OCI-LY3 (cell line): ENCODE measurements at regions not wholly inside any gene's neighbourhood (a gene's known extent, or its start where the extent isn't known, plus 50 kb on each side); places are given as distances from the start of the nearest gene placed in this dataset.

Experiments used
- H2AFZ ChIP-seq: fragments of 200-600, 300-600 bp; shearing (Covaris generic); 2 replicates; pipeline ENCODE4 v1.6.0; 2014; ENCODE audit warnings: antibody characterized with exemption, low read depth, low read length
- H3K27ac ChIP-seq: fragments of 200-600, 300-600 bp; sonication (generic); 2 replicates; pipeline ENCODE4 v1.5.1; 2014; ENCODE audit warnings: mild to moderate bottlenecking, low read length, moderate library complexity, mixed read lengths
- H3K27me3 ChIP-seq: fragments of 200-600, 300-600 bp; sonication (generic); 2 replicates; pipeline ENCODE4 v1.6.1; 2014; ENCODE audit warnings: low read depth, low read length, mixed read lengths
- H3K36me3 ChIP-seq: fragments of 200-600, 300-600 bp; sonication (generic); replicated peaks from 2 replicates; pipeline ENCODE3; 2014; ENCODE audit warnings: low read depth, low read length, mixed read lengths
- H3K4me1 ChIP-seq: fragments of 300-600, 200-600 bp; sonication (generic); 2 replicates; pipeline ENCODE4 v1.6.1; 2014; ENCODE audit warnings: low read length, mixed read lengths
- H3K4me2 ChIP-seq: fragments of 200-600, 300-600 bp; sonication (generic); 2 replicates; pipeline ENCODE4 v1.6.1; 2014; ENCODE audit warnings: low read length, mixed read lengths
- H3K4me3 ChIP-seq: fragments of 300-600, 200-600 bp; sonication (generic); 2 replicates; pipeline ENCODE4 v1.5.1; 2014; ENCODE audit warnings: antibody characterized with exemption, mild to moderate bottlenecking, low read length, moderate library complexity
- H3K79me2 ChIP-seq: fragments of 300-600, 200-600 bp; shearing (Covaris generic); 2 replicates; pipeline ENCODE4 v1.6.1; 2014; ENCODE audit warnings: mild to moderate bottlenecking, low read length, mixed read lengths
- H3K9ac ChIP-seq: fragments of 300-600, 200-600 bp; shearing (Covaris generic); 2 replicates; pipeline ENCODE4 v1.6.0; 2014; ENCODE audit warnings: mild to moderate bottlenecking, low read length, moderate library complexity
- H3K9me3 ChIP-seq: fragments of 200-600, 300-600 bp; shearing (Covaris generic); 2 replicates; pipeline ENCODE4 v1.6.1; 2014; ENCODE audit warnings: low read length, mixed read lengths; ENCODE audit not compliant: insufficient read depth
- H4K20me1 ChIP-seq: fragments of 200-600, 300-600 bp; sonication (generic); 2 replicates; pipeline ENCODE4 v1.6.1; 2016; ENCODE audit warnings: low read length, mixed read lengths; ENCODE audit not compliant: insufficient read depth
- EZH2phosphoT487 ChIP-seq: fragments of 200-600 bp; shearing (Covaris generic); IDR thresholded peaks from 2 replicates; pipeline ENCODE4 v1.6.1; 2018; ENCODE audit warnings: antibody characterized with exemption, mixed run types, low read depth
- TF ChIP-seq, protein P1 (sequence below): fragments of 200-600, 300-600 bp; sonication (generic); IDR thresholded peaks from 2 replicates; pipeline ENCODE4 v1.5.1; 2014; ENCODE audit warnings: antibody characterized with exemption, low read length, low read depth

DNA sequence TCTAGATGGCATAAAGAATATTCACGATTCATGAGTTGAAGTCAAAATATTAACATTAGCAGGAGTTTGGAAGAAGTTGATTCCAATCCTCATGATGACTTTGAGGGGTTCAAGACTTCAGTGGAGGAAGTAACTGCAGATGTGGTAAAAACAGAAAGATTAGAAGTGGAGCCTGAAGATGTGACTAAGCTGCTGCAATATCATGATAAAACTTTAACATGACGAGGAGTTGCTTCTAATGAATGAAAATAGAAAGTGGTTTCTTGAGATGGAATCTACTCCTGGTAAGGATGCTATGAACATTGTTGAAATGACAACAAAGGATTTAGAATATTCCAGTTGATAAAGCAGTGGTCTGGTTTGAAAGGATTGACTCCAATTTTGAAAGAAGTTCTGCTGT lies 70.1 kb upstream of the TMLHE start:
- Histone ChIP-seq H3K9ac (no peak overlapping the region), H3K79me2 (no peaks in the 10 kb centered on the region), H3K9me3 (no peaks in the 10 kb centered on the region), H3K4me2 (no peak overlapping the region), H3K4me1 (no peaks in the 10 kb centered on the region), H2AFZ (no peak overlapping the region), H3K27me3 (no peaks in the 10 kb centered on the region), H3K4me3 (no peak overlapping the region), H4K20me1 (no peaks in the 10 kb centered on the region), H3K27ac (no peak overlapping the region), H3K36me3 (no peaks in the 10 kb centered on the region)
- TF ChIP-seq EZH2phosphoT487 = no peak
- TF ChIP-seq, protein P1, sequence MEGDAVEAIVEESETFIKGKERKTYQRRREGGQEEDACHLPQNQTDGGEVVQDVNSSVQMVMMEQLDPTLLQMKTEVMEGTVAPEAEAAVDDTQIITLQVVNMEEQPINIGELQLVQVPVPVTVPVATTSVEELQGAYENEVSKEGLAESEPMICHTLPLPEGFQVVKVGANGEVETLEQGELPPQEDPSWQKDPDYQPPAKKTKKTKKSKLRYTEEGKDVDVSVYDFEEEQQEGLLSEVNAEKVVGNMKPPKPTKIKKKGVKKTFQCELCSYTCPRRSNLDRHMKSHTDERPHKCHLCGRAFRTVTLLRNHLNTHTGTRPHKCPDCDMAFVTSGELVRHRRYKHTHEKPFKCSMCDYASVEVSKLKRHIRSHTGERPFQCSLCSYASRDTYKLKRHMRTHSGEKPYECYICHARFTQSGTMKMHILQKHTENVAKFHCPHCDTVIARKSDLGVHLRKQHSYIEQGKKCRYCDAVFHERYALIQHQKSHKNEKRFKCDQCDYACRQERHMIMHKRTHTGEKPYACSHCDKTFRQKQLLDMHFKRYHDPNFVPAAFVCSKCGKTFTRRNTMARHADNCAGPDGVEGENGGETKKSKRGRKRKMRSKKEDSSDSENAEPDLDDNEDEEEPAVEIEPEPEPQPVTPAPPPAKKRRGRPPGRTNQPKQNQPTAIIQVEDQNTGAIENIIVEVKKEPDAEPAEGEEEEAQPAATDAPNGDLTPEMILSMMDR = no peak

DNA sequence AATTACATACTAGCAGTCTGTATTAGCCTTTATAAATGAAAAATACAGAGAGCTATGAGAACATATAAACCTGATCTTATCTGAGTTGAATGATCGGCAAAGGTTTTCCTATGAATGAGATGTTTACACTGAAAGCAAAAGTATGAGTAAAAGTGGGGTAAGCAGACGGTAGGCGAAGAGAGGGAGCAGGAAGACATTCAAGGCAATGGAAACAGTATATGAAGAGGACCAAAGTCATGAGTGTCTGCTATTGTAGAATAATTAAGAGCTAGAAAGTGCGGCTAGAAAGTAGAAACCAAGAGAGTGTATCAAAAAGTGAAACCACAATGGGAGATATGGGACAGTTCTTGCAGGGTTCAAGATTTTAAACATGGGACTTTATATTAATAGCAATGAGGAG lies 67.0 kb upstream of the TMLHE start:
- Histone ChIP-seq H3K4me2 (no peak overlapping the region), H3K27me3 (no peaks in the 10 kb centered on the region), H3K79me2 (no peaks in the 10 kb centered on the region), H3K27ac (no peak overlapping the region), H3K36me3 (no peaks in the 10 kb centered on the region), H3K4me3 (no peak overlapping the region), H3K9ac (no peak overlapping the region), H3K4me1 (no peaks in the 10 kb centered on the region), H2AFZ (no peak overlapping the region), H4K20me1 (no peaks in the 10 kb centered on the region), H3K9me3 (no peaks in the 10 kb centered on the region)
- no peak for TF ChIP-seq EZH2phosphoT487
- TF ChIP-seq, protein P1 = no peak

DNA sequence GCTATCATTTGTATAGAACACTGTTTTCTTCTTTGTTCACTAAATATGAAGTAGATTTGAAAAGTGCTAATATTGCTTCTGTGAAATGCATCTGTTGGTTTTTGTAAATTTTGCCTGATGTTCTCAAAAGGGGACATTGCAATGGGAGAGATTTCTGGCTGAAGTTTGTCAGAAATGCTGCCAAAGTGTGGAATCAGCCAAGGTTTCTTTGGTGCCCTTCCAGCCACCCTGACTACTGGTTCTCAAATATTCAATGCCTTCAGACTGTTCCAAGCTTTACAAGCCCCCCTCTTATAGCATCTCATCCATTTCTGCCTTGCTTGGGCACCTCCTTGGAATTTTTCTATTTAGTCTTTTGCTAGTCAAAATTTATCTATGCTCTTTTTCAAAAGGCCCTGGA lies 60.6 kb upstream of the TMLHE start:
- H3K27me3 ChIP-seq = no peaks in the 10 kb centered on the region
- no peaks in the 10 kb centered on the region for H3K79me2 ChIP-seq
- no peak overlapping the region for H3K9ac ChIP-seq
- no peak overlapping the region for H3K4me3 ChIP-seq
- no peak overlapping the region for H2AFZ ChIP-seq
- no peak overlapping the region for H3K4me2 ChIP-seq
- TF ChIP-seq EZH2phosphoT487 = no peak
- TF ChIP-seq, protein P1 = no peak
- no peaks in the 10 kb centered on the region for H3K36me3 ChIP-seq
- H3K4me1 ChIP-seq = no peaks in the 10 kb centered on the region
- no peaks in the 10 kb centered on the region for H3K9me3 ChIP-seq
- H4K20me1 ChIP-seq = no peaks in the 10 kb centered on the region
- no peak overlapping the region for H3K27ac ChIP-seq

DNA sequence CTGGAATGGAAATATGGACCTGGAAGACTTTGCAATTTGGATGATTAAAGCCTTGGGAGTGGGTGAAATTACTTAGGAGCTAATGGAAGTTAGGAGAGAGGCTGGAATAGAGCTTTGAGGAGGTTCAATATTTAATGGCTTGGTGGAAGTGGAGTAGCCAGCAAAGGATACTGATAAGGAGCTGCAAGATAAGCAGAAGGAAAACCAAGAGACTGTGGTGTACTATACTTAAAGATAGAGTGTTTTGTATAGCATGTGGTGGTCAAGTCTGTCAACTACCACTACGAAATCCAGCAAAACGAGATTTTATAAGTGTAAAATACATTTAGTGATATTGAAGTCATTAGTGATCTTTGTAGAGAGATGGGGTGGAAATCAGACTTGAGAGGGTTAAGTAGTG lies 54.0 kb upstream of the TMLHE start:
- no peaks in the 10 kb centered on the region for H3K9me3 ChIP-seq
- H2AFZ ChIP-seq = no peak overlapping the region
- no peak overlapping the region for H3K4me3 ChIP-seq
- H3K79me2 ChIP-seq = no peaks in the 10 kb centered on the region
- no peaks in the 10 kb centered on the region for H4K20me1 ChIP-seq
- H3K36me3 ChIP-seq = no peaks in the 10 kb centered on the region
- H3K9ac ChIP-seq = no peak overlapping the region
- H3K27ac ChIP-seq = no peak overlapping the region
- TF ChIP-seq, protein P1 = no peak
- no peak for TF ChIP-seq EZH2phosphoT487
- no peak overlapping the region for H3K4me2 ChIP-seq
- no peaks in the 10 kb centered on the region for H3K4me1 ChIP-seq
- H3K27me3 ChIP-seq = no peaks in the 10 kb centered on the region
